ENCODE measurements at regions not wholly inside any gene's neighbourhood (a gene's known extent, or its start where the extent isn't known, plus 50 kb on each side); places are given as distances from the start of the nearest gene placed in this dataset.

DNA sequence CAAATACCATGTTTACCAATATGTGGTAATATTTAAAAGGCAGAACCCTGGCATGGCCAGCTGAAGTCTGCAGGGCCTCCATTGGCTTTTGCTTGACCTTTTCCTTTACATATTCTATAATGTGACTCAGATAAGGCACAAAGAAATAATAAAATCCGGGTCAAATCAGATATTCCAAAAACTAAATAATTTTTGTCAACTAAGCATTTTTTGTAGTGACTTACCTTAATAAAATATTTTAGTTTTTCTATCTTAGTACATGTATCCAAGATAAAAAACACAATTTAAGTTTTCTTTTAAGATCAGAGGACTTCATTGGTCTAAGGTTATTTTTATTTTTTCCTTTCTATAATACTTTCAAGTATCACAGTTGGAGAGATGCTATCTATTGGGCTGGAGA lies 179.4 kb upstream of the ADAMTS5 start:
- Mint-ChIP-seq H3K9me3 (peaks cover 15% of the 10 kb centered on the region), H3K27me3 (ENCODE audit: insufficient read depth) (no peaks in the 10 kb centered on the region)
- WGBS, 2 experiments (ENCODE audit: insufficient coverage in 1 of 2, insufficient read length in 1 of 2) = no CpG with 5 or more reads among the region's 1 CpG

DNA sequence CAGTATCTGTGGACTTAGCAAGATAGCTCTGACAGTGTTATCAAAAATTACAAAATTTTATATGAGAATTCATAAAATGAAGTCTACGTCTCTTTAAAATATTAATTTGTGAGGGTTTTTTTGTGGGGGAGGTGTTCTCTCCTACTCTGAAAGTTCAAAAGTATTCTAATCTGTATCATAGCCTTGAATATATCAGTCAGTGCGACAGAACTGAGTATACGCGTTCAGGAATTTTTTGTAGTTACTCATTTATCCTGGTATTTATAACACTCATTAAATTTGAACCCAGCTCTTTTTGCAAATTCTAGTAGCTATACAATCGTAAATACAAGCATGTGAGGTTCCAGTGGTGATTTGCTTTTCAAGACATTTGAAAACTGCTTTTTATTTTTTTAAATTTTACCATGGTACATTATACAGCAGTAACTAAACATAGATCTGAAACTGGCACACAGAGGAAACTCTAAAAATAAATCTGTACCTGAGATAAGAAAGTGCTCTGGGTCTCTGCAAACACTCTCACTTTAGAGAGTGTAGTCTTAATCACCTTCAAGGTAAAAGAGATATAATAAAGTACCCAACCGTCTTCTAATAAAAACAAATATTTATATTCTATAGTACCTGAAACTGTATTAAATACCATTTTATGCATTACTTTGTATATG lies 178.4 kb upstream of the ADAMTS5 start:
- no peak for DNase-seq
- Histone ChIP-seq H3K27ac (ENCODE audit: low read depth, low read length) (no peak overlapping the region), H3K4me3 (ENCODE audit: low read length) (no peak overlapping the region), H3K9me3 (ENCODE audit: control insufficient read depth, low read length) (no peaks in the 10 kb centered on the region), H3K4me1 (ENCODE audit: control insufficient read depth, insufficient read depth, low read length) (no peaks in the 10 kb centered on the region), H3K27me3 (ENCODE audit: control insufficient read depth, insufficient read depth, low read length, poor library complexity, severe bottlenecking) (no peaks in the 10 kb centered on the region), H3K9ac (ENCODE audit: extremely low read depth, low read length, poor library complexity, severe bottlenecking) (no peak overlapping the region), H3K36me3 (ENCODE audit: control insufficient read depth, insufficient read depth, low read length) (no peaks in the 10 kb centered on the region)
- H3K9me3 Mint-ChIP-seq = peaks cover 15% of the 10 kb centered on the region
- H3K4me3 Mint-ChIP-seq = no peak overlapping the region
- H3K4me1 Mint-ChIP-seq = no peaks in the 10 kb centered on the region
- no peak overlapping the region for H3K27ac Mint-ChIP-seq
- TF ChIP-seq, protein P1, sequence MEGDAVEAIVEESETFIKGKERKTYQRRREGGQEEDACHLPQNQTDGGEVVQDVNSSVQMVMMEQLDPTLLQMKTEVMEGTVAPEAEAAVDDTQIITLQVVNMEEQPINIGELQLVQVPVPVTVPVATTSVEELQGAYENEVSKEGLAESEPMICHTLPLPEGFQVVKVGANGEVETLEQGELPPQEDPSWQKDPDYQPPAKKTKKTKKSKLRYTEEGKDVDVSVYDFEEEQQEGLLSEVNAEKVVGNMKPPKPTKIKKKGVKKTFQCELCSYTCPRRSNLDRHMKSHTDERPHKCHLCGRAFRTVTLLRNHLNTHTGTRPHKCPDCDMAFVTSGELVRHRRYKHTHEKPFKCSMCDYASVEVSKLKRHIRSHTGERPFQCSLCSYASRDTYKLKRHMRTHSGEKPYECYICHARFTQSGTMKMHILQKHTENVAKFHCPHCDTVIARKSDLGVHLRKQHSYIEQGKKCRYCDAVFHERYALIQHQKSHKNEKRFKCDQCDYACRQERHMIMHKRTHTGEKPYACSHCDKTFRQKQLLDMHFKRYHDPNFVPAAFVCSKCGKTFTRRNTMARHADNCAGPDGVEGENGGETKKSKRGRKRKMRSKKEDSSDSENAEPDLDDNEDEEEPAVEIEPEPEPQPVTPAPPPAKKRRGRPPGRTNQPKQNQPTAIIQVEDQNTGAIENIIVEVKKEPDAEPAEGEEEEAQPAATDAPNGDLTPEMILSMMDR (conservative IDR thresholded peaks at IDR 0.05) = no peak
- H3K36me3 Mint-ChIP-seq (ENCODE audit: low read depth) = peaks cover 2% of the 10 kb centered on the region
- 97 to 100% methylated on average over 3 to 5 of the region's 6 CpGs for WGBS, 2 experiments (ENCODE audit: insufficient coverage in 1 of 2, insufficient read length in 1 of 2)
- H3K27me3 Mint-ChIP-seq (ENCODE audit: insufficient read depth) = no peaks in the 10 kb centered on the region

More for the DNA sequence above, 179.4 kb upstream of the ADAMTS5 start:
- H3K4me3 Mint-ChIP-seq = no peak overlapping the region
- no peak overlapping the region for H3K27ac Mint-ChIP-seq
- H3K4me1 Mint-ChIP-seq = no peaks in the 10 kb centered on the region
- TF ChIP-seq, protein P1 (conservative IDR thresholded peaks at IDR 0.05) = no peak
- no peak overlapping the region for H3K9ac ChIP-seq (ENCODE audit: extremely low read depth, low read length, poor library complexity, severe bottlenecking)
- H3K4me1 ChIP-seq (ENCODE audit: control insufficient read depth, insufficient read depth, low read length) = no peaks in the 10 kb centered on the region
- H3K4me3 ChIP-seq (ENCODE audit: low read length) = no peak overlapping the region
- no peaks in the 10 kb centered on the region for H3K27me3 ChIP-seq (ENCODE audit: control insufficient read depth, insufficient read depth, low read length, poor library complexity, severe bottlenecking)
- H3K27ac ChIP-seq (ENCODE audit: low read depth, low read length) = no peak overlapping the region
- peaks cover 2% of the 10 kb centered on the region for H3K36me3 Mint-ChIP-seq (ENCODE audit: low read depth)
- H3K36me3 ChIP-seq (ENCODE audit: control insufficient read depth, insufficient read depth, low read length) = no peaks in the 10 kb centered on the region
- H3K9me3 ChIP-seq (ENCODE audit: control insufficient read depth, low read length) = no peaks in the 10 kb centered on the region
- no peak for DNase-seq

DNA sequence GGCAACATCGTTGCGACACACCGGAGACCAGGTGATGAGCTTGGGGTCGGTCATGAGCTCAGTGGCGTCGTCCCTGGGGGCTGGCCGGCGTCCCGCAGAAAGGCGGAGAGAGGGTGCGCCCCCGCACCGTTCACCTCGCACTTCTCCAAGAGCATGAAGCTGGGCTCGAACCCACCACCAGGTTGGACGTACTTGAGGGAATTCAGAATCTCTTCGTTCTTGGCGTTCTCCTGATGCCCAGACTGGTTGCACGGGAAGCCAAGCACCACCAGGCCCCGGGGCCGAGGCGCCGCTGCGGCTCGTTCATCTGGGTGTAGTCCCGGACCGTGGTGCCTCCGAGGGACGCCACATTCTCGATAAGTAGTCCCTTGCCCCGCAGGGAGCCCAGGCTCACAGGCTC lies 176.6 kb upstream of the ADAMTS5 start:
- Histone ChIP-seq H3K4me3 (ENCODE audit: low read length) (no peak overlapping the region), H3K36me3 (ENCODE audit: control insufficient read depth, insufficient read depth, low read length) (no peaks in the 10 kb centered on the region), H3K27ac (ENCODE audit: low read depth, low read length) (no peak overlapping the region), H3K27me3 (ENCODE audit: control insufficient read depth, insufficient read depth, low read length, poor library complexity, severe bottlenecking) (no peaks in the 10 kb centered on the region), H3K9ac (ENCODE audit: extremely low read depth, low read length, poor library complexity, severe bottlenecking) (no peak overlapping the region), H3K4me1 (ENCODE audit: control insufficient read depth, insufficient read depth, low read length) (no peaks in the 10 kb centered on the region), H3K9me3 (ENCODE audit: control insufficient read depth, low read length) (no peaks in the 10 kb centered on the region)
- DNase-seq = no peak
- peaks cover 10% of the 10 kb centered on the region for H3K4me1 Mint-ChIP-seq
- no peak overlapping the region for H3K27ac Mint-ChIP-seq
- H3K4me3 Mint-ChIP-seq = no peak overlapping the region
- TF ChIP-seq, protein P1 (conservative IDR thresholded peaks at IDR 0.05) = no peak
- peaks cover 11% of the 10 kb centered on the region for H3K9me3 Mint-ChIP-seq
- H3K36me3 Mint-ChIP-seq (ENCODE audit: low read depth) = peaks cover 2% of the 10 kb centered on the region
- WGBS, 2 experiments (ENCODE audit: insufficient coverage in 1 of 2, insufficient read length in 1 of 2) = 94 to 100% methylated on average over 20 to 31 of the region's 31 CpGs
- H3K27me3 Mint-ChIP-seq (ENCODE audit: insufficient read depth) = no peaks in the 10 kb centered on the region

Data from endodermal cell (in vitro differentiated cells).